Karpas-422 (cell line): ENCODE measurements at regions not wholly inside any gene's neighbourhood (a gene's known extent, or its start where the extent isn't known, plus 50 kb on each side); places are given as distances from the start of the nearest gene placed in this dataset.

Source experiments
- DNase-seq: peaks from one replicate; pipeline ENCODE4 v3.0.0-alpha.2; 2015
- H2AFZ ChIP-seq: fragments of 200-600 bp; sonication (generic); 2 replicates; pipeline ENCODE4 v1.6.1; 2014; ENCODE audit warnings: antibody characterized with exemption, low read length, mixed read lengths
- H3K27ac ChIP-seq: fragments of 200-600 bp; sonication (generic); 2 replicates; pipeline ENCODE4 v1.5.1; 2014; ENCODE audit warnings: mild to moderate bottlenecking, low read length, moderate library complexity
- H3K27me3 ChIP-seq: fragments of 200-600 bp; sonication (generic); 2 replicates; pipeline ENCODE4 v1.6.1; 2014; ENCODE audit warnings: low read length, mixed read lengths
- H3K36me3 ChIP-seq: fragments of 200-600 bp; sonication (generic); 2 replicates; pipeline ENCODE4 v1.6.1; 2014; ENCODE audit warnings: low read length, mixed read lengths; ENCODE audit not compliant: insufficient read depth
- H3K4me1 ChIP-seq: fragments of 200-600 bp; sonication (generic); 2 replicates; pipeline ENCODE4 v1.6.1; 2014; ENCODE audit warnings: mild to moderate bottlenecking, low read length, mixed read lengths
- H3K4me2 ChIP-seq: fragments of 200-600 bp; sonication (generic); 2 replicates; pipeline ENCODE4 v1.6.1; 2014; ENCODE audit warnings: low read length, low read depth, mild to moderate bottlenecking; ENCODE audit not compliant: poor library complexity, severe bottlenecking
- H3K4me3 ChIP-seq: fragments of 200-600 bp; sonication (generic); 2 replicates; pipeline ENCODE4 v1.5.1; 2014; ENCODE audit warnings: mild to moderate bottlenecking, antibody characterized with exemption, low read length, mixed read lengths
- H3K79me2 ChIP-seq: fragments of 200-600 bp; sonication (generic); 2 replicates; pipeline ENCODE4 v1.6.1; 2014; ENCODE audit warnings: mild to moderate bottlenecking, low read length, mixed read lengths
- H3K9ac ChIP-seq: fragments of 200-600 bp; sonication (generic); 2 replicates; pipeline ENCODE4 v1.6.0; 2014; ENCODE audit warnings: low read length
- H3K9me2 ChIP-seq: fragments of 200-600 bp; sonication (generic), shearing (Covaris generic); replicated peaks from 2 replicates; pipeline ENCODE4 v1.6.0; 2014; ENCODE audit warnings: mild to moderate bottlenecking, low read length, moderate library complexity; ENCODE audit not compliant: insufficient read depth
- H3K9me3 ChIP-seq: fragments of 300-700, 200-600 bp; sonication (generic); 2 replicates; pipeline ENCODE4 v1.6.1; 2014; ENCODE audit warnings: low read length, mixed read lengths
- H4K20me1 ChIP-seq: fragments of 200-600 bp; sonication (generic); 2 replicates; pipeline ENCODE4 v1.6.1; 2014; ENCODE audit warnings: mild to moderate bottlenecking, antibody characterized with exemption, low read length, low read depth; ENCODE audit not compliant: insufficient read depth

GRCh38 chr21:34192646-34193285 is 119.4 kb downstream of the MRPS6 start:
- Histone ChIP-seq H3K9me2 (no peaks in the 10 kb centered on the region), H2AFZ (no peak overlapping the region), H3K4me1 (peaks cover 9% of the 10 kb centered on the region), H3K9ac (no peak overlapping the region), H3K4me3 (no peak overlapping the region), H3K79me2 (no peaks in the 10 kb centered on the region), H3K4me2 (no peak overlapping the region), H3K9me3 (no peaks in the 10 kb centered on the region), H3K36me3 (no peaks in the 10 kb centered on the region; the same call in 1 of the 2 replicates), H3K27ac (no peak overlapping the region), H3K27me3 (no peaks in the 10 kb centered on the region), H4K20me1 (no peaks in the 10 kb centered on the region)
- no peak for DNase-seq

GRCh38 chr21:34195335-34195734 is 122.0 kb downstream of the MRPS6 start:
- H3K27me3 ChIP-seq = no peaks in the 10 kb centered on the region
- H3K4me2 ChIP-seq = no peak overlapping the region
- H3K27ac ChIP-seq = no peak overlapping the region
- H2AFZ ChIP-seq = no peak overlapping the region
- H4K20me1 ChIP-seq = no peaks in the 10 kb centered on the region
- no peak overlapping the region for H3K4me3 ChIP-seq
- H3K9me3 ChIP-seq = no peaks in the 10 kb centered on the region
- H3K79me2 ChIP-seq = no peaks in the 10 kb centered on the region
- no peak overlapping the region for H3K9ac ChIP-seq
- DNase-seq = no peak
- no peaks in the 10 kb centered on the region for H3K36me3 ChIP-seq
- no peaks in the 10 kb centered on the region for H3K4me1 ChIP-seq
- H3K9me2 ChIP-seq = no peaks in the 10 kb centered on the region

- no peak for DNase-seq
Measured at GRCh38 chr21:34196996-34197395, 123.6 kb downstream of the MRPS6 start.

DNA sequence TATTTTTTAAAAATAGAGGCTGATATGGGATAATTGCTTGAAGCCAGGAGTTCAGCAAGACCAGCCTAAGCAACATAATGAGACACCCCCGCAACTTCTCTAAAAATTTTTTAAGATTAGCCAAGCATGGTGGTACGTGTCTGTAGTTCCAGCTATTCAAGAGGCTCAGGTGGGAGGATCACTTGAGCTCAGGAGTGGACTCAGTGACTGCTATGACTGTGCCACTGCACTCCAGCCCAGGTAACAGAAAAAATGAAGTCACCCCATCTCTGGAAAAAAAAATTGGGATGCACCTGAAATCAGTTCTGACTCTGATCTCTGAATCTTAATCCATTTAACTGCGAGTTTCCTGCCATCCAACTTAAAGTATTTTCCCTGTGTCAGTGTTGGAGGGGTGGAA is 124.2 kb downstream of the MRPS6 start:
- no peak overlapping the region for H3K9ac ChIP-seq

More at GRCh38 chr21:34196996-34197395, 123.6 kb downstream of the MRPS6 start:
- H2AFZ ChIP-seq = no peak overlapping the region
- no peak overlapping the region for H3K4me2 ChIP-seq
- H3K9me2 ChIP-seq = no peaks in the 10 kb centered on the region
- no peaks in the 10 kb centered on the region for H3K27me3 ChIP-seq
- no peaks in the 10 kb centered on the region for H4K20me1 ChIP-seq
- no peaks in the 10 kb centered on the region for H3K4me1 ChIP-seq
- H3K4me3 ChIP-seq = no peak overlapping the region
- no peak overlapping the region for H3K9ac ChIP-seq
- no peaks in the 10 kb centered on the region for H3K79me2 ChIP-seq
- H3K36me3 ChIP-seq = no peaks in the 10 kb centered on the region
- no peak overlapping the region for H3K27ac ChIP-seq
- H3K9me3 ChIP-seq = no peaks in the 10 kb centered on the region

GRCh38 chr21:34198231-34199120 is 125.1 kb downstream of the MRPS6 start:
- H3K79me2 ChIP-seq = no peaks in the 10 kb centered on the region
- no peaks in the 10 kb centered on the region for H3K36me3 ChIP-seq
- no peaks in the 10 kb centered on the region for H4K20me1 ChIP-seq
- H3K9me3 ChIP-seq = no peaks in the 10 kb centered on the region
- no peak overlapping the region for H3K4me2 ChIP-seq
- no peaks in the 10 kb centered on the region for H3K27me3 ChIP-seq
- no peak overlapping the region for H2AFZ ChIP-seq
- DNase-seq = no peak
- H3K4me3 ChIP-seq = no peak overlapping the region
- no peak overlapping the region for H3K9ac ChIP-seq
- H3K4me1 ChIP-seq = no peaks in the 10 kb centered on the region
- H3K27ac ChIP-seq = no peak overlapping the region
- no peaks in the 10 kb centered on the region for H3K9me2 ChIP-seq

More for the DNA sequence above, 124.2 kb downstream of the MRPS6 start:
- H3K4me2 ChIP-seq = no peak overlapping the region
- H3K9me3 ChIP-seq = no peaks in the 10 kb centered on the region
- H3K36me3 ChIP-seq = no peaks in the 10 kb centered on the region
- H3K27ac ChIP-seq = no peak overlapping the region
- H4K20me1 ChIP-seq = no peaks in the 10 kb centered on the region
- no peaks in the 10 kb centered on the region for H3K79me2 ChIP-seq
- H3K4me1 ChIP-seq = no peaks in the 10 kb centered on the region
- no peaks in the 10 kb centered on the region for H3K9me2 ChIP-seq
- no peaks in the 10 kb centered on the region for H3K27me3 ChIP-seq
- no peak overlapping the region for H2AFZ ChIP-seq
- H3K4me3 ChIP-seq = no peak overlapping the region
- DNase-seq = no peak

- Histone ChIP-seq H3K27me3 (no peaks in the 10 kb centered on the region), H3K4me3 (no peak overlapping the region), H2AFZ (no peak overlapping the region), H3K9me2 (no peaks in the 10 kb centered on the region), H3K27ac (no peak overlapping the region), H3K9ac (no peak overlapping the region), H3K79me2 (no peaks in the 10 kb centered on the region), H3K36me3 (no peaks in the 10 kb centered on the region), H3K4me1 (no peaks in the 10 kb centered on the region), H3K4me2 (no peak overlapping the region), H4K20me1 (no peaks in the 10 kb centered on the region), H3K9me3 (no peaks in the 10 kb centered on the region)
- no peak for DNase-seq
Measured at GRCh38 chr21:34199121-34199910, 125.9 kb downstream of the MRPS6 start.

- Histone ChIP-seq H3K4me1 (no peaks in the 10 kb centered on the region), H3K79me2 (no peaks in the 10 kb centered on the region), H3K4me3 (no peak overlapping the region), H3K9me2 (no peaks in the 10 kb centered on the region), H3K4me2 (no peak overlapping the region), H3K27ac (no peak overlapping the region), H3K27me3 (no peaks in the 10 kb centered on the region), H2AFZ (no peak overlapping the region), H3K9me3 (no peaks in the 10 kb centered on the region), H4K20me1 (no peaks in the 10 kb centered on the region), H3K36me3 (no peaks in the 10 kb centered on the region), H3K9ac (no peak overlapping the region)
- DNase-seq = no peak
Measured at GRCh38 chr21:34200288-34200905, 127.0 kb downstream of the MRPS6 start.
